ENCODE measurements at regions not wholly inside any gene's neighbourhood (a gene's known extent, or its start where the extent isn't known, plus 50 kb on each side); places are given as distances from the start of the nearest gene placed in this dataset.
"Not testable (repeated sequence)": the region's sequence is repeated elsewhere in the genome, so short reads cannot be mapped to it uniquely, and the experiment has no call there.

DNA sequence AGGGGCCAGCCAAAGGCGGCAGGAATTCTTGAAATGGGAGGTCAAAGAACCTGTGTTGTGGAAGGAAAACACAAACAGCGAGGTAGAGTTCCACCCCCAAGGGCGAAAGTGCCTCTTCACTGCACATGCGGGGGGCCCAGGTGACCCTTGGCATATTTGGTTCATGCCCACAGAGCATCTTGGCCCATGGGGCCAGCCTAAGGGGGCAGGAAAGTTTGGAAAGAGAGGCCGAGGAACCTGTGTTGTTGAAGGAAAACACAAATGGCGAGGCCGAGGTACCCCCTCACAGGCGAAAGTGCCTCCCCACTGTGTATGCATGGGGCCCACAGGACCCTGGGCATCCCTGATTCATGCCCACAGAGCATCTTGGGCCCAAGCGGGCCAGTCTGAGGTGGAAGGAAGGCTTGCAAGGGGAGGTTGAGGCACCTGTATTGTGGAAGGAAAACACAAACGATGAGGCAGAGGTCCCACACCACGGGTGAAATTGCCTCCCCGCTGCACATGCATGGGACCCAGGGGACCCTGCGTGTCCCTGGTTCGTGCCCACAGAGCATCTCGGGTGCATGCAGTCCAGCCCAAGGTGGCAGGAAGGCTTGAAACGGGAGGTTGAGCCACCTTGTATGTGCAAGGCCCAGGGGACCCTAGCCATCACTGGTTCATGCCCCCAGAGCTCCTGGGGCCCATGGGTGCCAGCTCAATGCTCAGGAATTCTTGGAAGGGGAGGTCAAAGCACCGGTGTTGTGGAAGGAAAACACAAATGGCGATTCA, 384.1 kb downstream of the ALG10 start:
- no peaks in the 10 kb centered on the region for H3K4me1 ChIP-seq
- DNase-seq (peak in 2 of 4 donors; percentile 19 to 32), ATAC-seq (no peak)
- TF ChIP-seq, protein P1, sequence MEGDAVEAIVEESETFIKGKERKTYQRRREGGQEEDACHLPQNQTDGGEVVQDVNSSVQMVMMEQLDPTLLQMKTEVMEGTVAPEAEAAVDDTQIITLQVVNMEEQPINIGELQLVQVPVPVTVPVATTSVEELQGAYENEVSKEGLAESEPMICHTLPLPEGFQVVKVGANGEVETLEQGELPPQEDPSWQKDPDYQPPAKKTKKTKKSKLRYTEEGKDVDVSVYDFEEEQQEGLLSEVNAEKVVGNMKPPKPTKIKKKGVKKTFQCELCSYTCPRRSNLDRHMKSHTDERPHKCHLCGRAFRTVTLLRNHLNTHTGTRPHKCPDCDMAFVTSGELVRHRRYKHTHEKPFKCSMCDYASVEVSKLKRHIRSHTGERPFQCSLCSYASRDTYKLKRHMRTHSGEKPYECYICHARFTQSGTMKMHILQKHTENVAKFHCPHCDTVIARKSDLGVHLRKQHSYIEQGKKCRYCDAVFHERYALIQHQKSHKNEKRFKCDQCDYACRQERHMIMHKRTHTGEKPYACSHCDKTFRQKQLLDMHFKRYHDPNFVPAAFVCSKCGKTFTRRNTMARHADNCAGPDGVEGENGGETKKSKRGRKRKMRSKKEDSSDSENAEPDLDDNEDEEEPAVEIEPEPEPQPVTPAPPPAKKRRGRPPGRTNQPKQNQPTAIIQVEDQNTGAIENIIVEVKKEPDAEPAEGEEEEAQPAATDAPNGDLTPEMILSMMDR (IDR thresholded peaks at IDR 0.05), result no peak
- H3K27me3 ChIP-seq, result no peaks in the 10 kb centered on the region
- H3K36me3 ChIP-seq, result no peaks in the 10 kb centered on the region
- no peak overlapping the region for H3K4me3 ChIP-seq
- intact Hi-C loops (cut with DNase I), result no loop called here
- peaks cover 0 to 100% of the 10 kb centered on the region in 2 donors for H3K9me3 ChIP-seq
- no peak overlapping the region for H3K27ac ChIP-seq

DNA sequence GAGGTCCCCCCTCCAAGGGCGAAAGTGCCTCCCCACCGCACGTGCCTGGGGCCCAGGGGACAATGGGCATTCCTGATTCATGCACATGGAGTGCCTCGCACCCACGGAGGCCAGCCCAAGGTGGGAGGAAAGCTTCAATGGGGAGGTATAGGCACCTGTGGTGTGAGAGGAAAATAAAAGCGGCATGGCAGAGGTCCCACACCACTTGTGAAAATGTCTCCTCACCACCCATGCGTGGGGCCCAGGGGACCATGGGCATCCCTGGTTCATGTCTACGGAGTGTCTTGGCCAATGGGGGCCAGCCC, 384.7 kb downstream of the ALG10 start:
- TF ChIP-seq, protein P1 (IDR thresholded peaks at IDR 0.05), result no peak
- H3K27me3 ChIP-seq, result no peaks in the 10 kb centered on the region
- intact Hi-C loops (cut with DNase I), result no loop called here
- peaks cover 0 to 100% of the 10 kb centered on the region in 2 donors for H3K9me3 ChIP-seq
- H3K27ac ChIP-seq, result no peak overlapping the region
- ATAC-seq (no peak), DNase-seq (peak in 2 of 4 donors; percentile 15 to 63)
- no peak overlapping the region for H3K4me3 ChIP-seq
- H3K36me3 ChIP-seq, result no peaks in the 10 kb centered on the region
- no peaks in the 10 kb centered on the region for H3K4me1 ChIP-seq

DNA sequence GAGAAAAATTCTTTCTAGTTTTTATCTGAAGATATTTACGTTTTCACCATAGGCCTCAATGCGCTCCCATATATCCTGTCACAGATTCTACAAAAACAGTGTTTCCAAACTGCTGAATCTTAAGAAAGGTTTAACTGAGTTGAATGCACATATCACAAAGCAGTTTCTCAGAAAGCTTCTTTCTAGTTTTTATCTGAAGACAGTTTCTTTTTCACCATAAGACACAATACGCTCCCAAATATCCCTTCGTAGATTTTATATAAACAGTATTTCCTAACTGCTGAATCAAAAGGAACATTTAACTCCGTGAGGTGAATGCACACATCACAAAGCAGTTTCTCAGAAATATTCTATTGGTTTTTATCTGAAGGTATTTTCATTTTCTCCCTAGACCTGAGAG, 385.5 kb downstream of the ALG10 start:
- no peak overlapping the region for H3K4me3 ChIP-seq
- intact Hi-C loops (cut with DNase I), result no loop called here
- no peak overlapping the region for H3K27ac ChIP-seq
- peaks cover 0 to 100% of the 10 kb centered on the region in 2 donors for H3K9me3 ChIP-seq
- no peaks in the 10 kb centered on the region for H3K4me1 ChIP-seq
- H3K27me3 ChIP-seq, result no peaks in the 10 kb centered on the region
- DNase-seq (no peak), ATAC-seq (no peak)
- TF ChIP-seq, protein P1 (IDR thresholded peaks at IDR 0.05), result no peak
- no peaks in the 10 kb centered on the region for H3K36me3 ChIP-seq

DNA sequence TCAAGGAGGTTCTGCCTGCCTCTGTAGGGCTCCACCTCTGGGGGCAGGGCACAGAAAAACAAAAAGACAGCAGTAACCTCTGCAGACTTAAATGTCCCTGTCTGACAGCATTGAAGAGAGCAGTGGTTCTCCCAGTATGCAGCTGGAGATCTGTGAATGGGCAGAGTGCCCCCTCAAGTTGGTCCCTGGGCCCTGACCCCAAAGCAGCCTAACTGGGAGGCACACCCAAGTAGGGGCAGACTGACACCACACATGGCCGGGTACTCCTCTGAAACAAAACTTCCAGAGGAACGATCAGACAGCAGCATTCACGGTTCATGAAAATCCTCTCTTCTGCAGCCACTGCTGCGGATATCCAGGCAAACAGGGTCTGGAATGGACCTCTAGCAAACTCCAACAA, 409.2 kb downstream of the ALG10 start:
- H3K9me3 ChIP-seq, result peaks cover 0 to 81% of the 10 kb centered on the region in 2 donors
- not testable (repeated sequence) for ATAC-seq
- peak in 1 of 4 donors; percentile 3 for DNase-seq

More for the DNA sequence above, 409.2 kb downstream of the ALG10 start:
- H3K4me3 ChIP-seq; H3K36me3 ChIP-seq; H3K27me3 ChIP-seq; H3K4me1 ChIP-seq; H3K27ac ChIP-seq; intact Hi-C loops (cut with DNase I): not testable (repeated sequence)
